ENCODE measurements at regions not wholly inside any gene's neighbourhood (a gene's known extent, or its start where the extent isn't known, plus 50 kb on each side); places are given as distances from the start of the nearest gene placed in this dataset.

- TF ChIP-seq CTCF (IDR thresholded peaks at IDR 0.05), result no peak
- no peak for TF ChIP-seq EP300 (IDR thresholded peaks at IDR 0.05)
- no peak for TF ChIP-seq POLR2A (IDR thresholded peaks at IDR 0.05)
- TF ChIP-seq POLR2AphosphoS5 (IDR thresholded peaks at IDR 0.05), result no peak
Measured at GRCh38 chr12:132393245-132393795, 63.9 kb upstream of the GALNT9 start.

All from upper lobe of left lung (tissue), 4 donors.